OCI-LY3 (cell line): ENCODE measurements at regions not wholly inside any gene's neighbourhood (a gene's known extent, or its start where the extent isn't known, plus 50 kb on each side); places are given as distances from the start of the nearest gene placed in this dataset.

ENCODE experiments used
- CTCF ChIP-seq: fragments of 200-600, 300-600 bp; sonication (generic); IDR thresholded peaks from 2 replicates; pipeline ENCODE4 v1.5.1; 2014; ENCODE audit warnings: antibody characterized with exemption, low read length, low read depth
- EZH2phosphoT487 ChIP-seq: fragments of 200-600 bp; shearing (Covaris generic); IDR thresholded peaks from 2 replicates; pipeline ENCODE4 v1.6.1; 2018; ENCODE audit warnings: antibody characterized with exemption, mixed run types, low read depth

DNA sequence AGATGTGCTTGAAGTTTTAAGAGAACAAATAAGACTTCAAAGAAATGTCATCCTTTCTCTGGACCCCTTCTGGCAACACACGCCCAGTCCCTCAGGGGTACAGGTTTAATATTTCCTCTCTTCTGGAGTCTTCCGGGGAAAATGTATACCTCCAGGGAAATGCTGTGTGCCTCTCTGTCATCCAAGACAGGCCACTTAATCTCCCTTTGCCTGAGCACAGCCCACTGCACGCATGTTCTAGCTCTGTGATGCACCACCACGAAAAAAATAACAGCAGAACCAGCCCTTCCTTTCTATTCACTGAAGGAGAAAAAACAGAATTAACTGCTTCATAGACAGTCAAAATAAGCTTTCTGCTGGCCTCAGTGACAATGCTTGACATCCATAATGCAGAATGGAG, 140.1 kb downstream of the RBFOX3 start:
- TF ChIP-seq CTCF (no peak), EZH2phosphoT487 (no peak)
